AG09309 (cell line): ENCODE measurements at regions not wholly inside any gene's neighbourhood (a gene's known extent, or its start where the extent isn't known, plus 50 kb on each side); places are given as distances from the start of the nearest gene placed in this dataset.
A peak's percentile ranks its signal among the peaks of the same experiment; 100 is the strongest.
"Not testable (repeated sequence)": the region's sequence is repeated elsewhere in the genome, so short reads cannot be mapped to it uniquely, and the experiment has no call there.

Experiments used
- DNase-seq: peaks from one replicate; pipeline ENCODE4 v3.0.0-alpha.2; 2010; ENCODE audit warnings: low read depth
- H3K4me3 ChIP-seq: 2 replicates; pipeline ENCODE4 v1.5.1; 2011; ENCODE audit warnings: mild to moderate bottlenecking, low read depth, low read length, moderate library complexity; ENCODE audit not compliant: control insufficient read depth
- TF ChIP-seq, protein P1 (sequence below): IDR thresholded peaks from 2 replicates; pipeline ENCODE4 v1.5.1; 2011; ENCODE audit warnings: mild to moderate bottlenecking, low read depth, low read length, inconsistent platforms; ENCODE audit not compliant: insufficient read depth, control insufficient read depth; ENCODE audit errors: missing control alignments

DNA sequence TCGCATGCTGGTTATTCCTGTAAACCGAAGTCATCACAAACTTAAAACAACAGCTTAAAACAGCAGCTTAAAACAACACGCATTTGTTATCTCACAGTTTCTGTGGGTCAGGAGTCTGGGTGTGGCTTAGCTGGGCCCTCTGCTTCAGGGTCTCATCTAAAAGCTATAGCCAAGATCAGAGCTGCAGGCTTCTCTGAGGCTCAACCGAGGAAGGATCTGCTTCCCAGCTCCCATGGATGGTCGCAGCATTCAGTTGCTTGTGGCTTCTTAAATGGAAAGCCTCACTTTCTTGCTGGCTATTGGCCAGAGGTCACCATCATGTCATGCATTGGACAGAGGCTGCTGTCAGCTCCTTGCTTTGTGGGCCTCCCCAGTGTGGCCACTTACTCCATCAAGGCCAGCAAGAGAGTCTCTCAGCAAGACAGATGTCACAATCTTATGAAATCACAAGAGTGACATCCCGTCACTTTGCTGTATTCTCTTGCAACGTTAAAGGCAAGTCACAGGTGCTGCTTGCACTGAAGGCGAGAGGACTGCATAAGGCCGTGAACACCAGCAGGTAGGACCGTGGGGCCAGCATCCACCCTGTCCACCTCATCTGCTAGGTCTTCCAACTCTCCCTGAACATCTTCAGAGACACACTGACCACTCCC is 117.9 kb upstream of the TNRC6C start:
- DNase-seq, result no peak
- TF ChIP-seq, protein P1, sequence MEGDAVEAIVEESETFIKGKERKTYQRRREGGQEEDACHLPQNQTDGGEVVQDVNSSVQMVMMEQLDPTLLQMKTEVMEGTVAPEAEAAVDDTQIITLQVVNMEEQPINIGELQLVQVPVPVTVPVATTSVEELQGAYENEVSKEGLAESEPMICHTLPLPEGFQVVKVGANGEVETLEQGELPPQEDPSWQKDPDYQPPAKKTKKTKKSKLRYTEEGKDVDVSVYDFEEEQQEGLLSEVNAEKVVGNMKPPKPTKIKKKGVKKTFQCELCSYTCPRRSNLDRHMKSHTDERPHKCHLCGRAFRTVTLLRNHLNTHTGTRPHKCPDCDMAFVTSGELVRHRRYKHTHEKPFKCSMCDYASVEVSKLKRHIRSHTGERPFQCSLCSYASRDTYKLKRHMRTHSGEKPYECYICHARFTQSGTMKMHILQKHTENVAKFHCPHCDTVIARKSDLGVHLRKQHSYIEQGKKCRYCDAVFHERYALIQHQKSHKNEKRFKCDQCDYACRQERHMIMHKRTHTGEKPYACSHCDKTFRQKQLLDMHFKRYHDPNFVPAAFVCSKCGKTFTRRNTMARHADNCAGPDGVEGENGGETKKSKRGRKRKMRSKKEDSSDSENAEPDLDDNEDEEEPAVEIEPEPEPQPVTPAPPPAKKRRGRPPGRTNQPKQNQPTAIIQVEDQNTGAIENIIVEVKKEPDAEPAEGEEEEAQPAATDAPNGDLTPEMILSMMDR, result no peak
- no peak overlapping the region for H3K4me3 ChIP-seq

DNA sequence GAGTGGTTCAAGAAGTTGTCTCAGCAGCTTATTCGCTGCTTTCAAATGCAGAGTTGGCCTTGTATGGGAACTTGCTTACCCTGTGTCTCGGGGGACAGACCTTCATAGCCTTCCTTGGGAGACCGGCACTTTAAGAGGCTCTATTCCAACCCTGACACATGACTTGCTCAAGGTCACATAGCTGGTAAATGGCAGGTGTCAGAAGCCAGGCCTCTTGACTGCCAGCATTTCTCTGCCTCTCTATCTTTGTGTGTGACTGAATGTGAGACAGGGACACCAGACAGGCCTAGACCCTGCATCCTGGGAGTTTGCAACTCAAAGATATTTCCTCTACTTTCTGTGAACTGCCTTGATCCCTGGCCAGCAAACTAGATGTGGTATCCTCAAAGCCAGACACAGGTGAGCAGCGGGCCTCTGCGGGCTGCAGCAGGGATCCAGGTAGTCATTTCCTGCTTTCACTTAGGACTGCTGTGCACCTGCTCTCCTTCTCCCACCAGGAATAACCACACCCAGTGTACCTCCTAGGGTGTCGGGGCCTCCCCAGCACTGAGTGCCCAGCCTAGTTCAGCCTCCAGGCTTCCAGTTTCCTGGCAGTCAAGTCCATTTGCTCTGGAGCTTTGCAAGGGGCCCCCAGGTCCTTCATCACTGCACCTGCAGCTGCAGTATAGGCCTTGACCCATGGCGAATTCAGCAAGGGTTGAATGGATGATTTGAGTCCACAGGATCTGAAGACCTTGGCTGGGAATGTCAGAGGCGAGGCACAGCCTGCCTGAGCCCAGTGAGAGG is 116.6 kb upstream of the TNRC6C start:
- H3K4me3 ChIP-seq, result no peak overlapping the region
- TF ChIP-seq, protein P1, result no peak
- no peak for DNase-seq

DNA sequence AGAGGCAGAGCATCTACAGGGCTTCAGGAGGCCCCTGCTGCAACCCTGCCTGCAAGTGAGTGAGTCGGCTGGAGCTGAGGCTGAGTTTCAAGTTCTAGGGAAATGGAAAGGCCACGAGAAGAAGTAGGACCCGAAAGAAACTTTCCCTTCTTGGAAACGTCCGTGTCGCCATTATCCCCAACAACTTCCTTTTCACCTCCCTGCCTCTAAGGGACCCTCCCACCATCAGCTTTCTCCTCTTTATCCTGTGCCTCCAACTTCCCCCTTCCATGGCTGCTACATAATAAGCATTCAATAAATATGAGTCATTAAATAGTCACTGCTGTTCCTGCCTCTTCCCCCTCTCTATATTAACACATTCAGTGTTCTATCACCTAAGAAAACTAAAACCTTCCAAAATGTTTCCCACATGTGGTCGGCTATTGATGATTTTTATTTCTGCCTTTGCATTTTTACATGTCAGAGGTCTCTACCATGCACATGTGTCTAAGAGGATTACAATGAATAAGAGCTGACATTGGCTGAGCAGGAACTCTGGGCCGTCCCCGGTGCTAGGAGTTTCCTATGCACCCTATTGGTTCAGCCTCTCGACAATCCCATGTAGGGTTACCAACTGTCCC is 115.9 kb upstream of the TNRC6C start:
- DNase-seq, result no peak
- no peak overlapping the region for H3K4me3 ChIP-seq
- TF ChIP-seq, protein P1, result no peak

DNA sequence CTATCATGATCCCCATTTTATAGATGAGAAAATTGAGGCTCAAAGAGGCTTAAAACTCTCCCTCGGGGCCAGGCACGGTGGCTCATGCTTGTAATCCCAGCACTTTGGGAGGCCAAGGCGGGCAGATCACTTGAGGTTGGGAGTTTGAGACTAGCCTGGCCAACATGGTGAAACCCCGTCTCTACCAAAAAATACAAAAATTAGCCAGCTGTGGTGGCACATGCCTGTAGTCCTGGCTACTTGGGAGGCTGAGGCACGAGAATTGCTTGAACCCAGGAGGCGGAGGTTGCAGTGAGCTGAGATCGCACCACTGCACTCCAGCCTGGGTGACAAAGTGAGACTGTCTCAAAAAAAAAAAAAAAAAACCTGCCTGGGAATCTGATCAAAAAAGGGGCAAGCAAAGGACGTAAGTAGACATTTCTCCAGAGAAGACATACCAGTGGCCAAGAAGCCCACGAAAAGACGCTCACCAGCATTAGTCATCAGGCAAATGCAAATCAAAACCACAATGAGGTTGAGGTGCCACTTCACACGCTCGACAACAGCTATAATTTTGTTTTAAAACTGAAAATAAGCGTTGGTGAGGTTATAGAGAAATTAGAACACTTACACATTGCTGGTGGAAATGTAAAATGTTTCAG is 115.1 kb upstream of the TNRC6C start:
- DNase-seq, result peak; percentile 67

DNA sequence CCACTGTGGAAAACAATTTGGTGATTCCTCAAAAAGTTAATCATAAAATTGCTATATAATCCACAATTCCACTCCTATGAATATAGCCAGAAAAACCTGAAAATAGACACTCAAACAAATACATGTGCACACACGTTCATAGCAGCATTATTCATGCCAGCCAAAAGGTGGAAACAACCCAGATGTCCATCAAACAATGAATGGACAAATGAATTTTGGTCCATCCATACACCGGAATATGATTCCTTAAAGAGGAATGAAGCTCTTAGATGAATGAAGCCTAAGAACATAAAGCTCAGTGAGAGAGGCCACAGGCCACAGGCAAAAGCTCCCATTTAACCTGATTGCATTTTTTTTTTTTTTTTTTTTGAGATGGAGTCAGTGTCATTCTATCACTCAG is 114.6 kb upstream of the TNRC6C start:
- DNase-seq, result no peak
- TF ChIP-seq, protein P1, result no peak
- no peak overlapping the region for H3K4me3 ChIP-seq

More for the DNA sequence above, 115.1 kb upstream of the TNRC6C start:
- not testable (repeated sequence) for H3K4me3 ChIP-seq

DNA sequence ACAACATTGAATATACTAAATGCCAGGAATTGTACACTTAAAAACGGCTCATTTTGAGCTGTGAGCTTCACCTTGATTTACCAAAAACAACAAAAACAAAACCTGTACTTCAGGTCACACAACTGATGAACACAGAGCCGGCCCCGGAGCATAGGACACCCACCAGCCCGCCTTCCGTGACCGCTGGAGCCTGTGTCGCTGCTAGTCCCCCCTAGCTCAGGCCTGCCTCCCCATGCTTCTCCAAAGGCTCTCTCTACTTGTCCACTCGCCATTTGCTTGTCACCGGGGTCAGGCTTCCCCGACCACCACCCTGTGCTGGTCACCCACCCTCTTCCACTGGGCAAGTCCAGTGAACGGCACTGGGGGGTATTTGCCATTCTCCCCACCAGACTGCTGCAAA is 113.8 kb upstream of the TNRC6C start:
- no peak overlapping the region for H3K4me3 ChIP-seq
- TF ChIP-seq, protein P1, result no peak
- DNase-seq, result no peak
